ENCODE measurements at regions not wholly inside any gene's neighbourhood (a gene's known extent, or its start where the extent isn't known, plus 50 kb on each side); places are given as distances from the start of the nearest gene placed in this dataset.

GRCh38 chr13:50378509-50379044, 363.3 kb downstream of the KCNRG start:
- TF ChIP-seq CTCF (IDR thresholded peaks at IDR 0.05; ENCODE audit: poor library complexity) (no peak), EZH2 (IDR thresholded peaks at IDR 0.05; ENCODE audit: borderline replicate concordance) (no peak), EZH2phosphoT487 (IDR thresholded peaks at IDR 0.05; ENCODE audit: low read depth, severe bottlenecking, unreplicated experiment) (no peak)

Data from hepatocyte (in vitro differentiated cells).